ENCODE measurements at regions not wholly inside any gene's neighbourhood (a gene's known extent, or its start where the extent isn't known, plus 50 kb on each side); places are given as distances from the start of the nearest gene placed in this dataset.

DNA sequence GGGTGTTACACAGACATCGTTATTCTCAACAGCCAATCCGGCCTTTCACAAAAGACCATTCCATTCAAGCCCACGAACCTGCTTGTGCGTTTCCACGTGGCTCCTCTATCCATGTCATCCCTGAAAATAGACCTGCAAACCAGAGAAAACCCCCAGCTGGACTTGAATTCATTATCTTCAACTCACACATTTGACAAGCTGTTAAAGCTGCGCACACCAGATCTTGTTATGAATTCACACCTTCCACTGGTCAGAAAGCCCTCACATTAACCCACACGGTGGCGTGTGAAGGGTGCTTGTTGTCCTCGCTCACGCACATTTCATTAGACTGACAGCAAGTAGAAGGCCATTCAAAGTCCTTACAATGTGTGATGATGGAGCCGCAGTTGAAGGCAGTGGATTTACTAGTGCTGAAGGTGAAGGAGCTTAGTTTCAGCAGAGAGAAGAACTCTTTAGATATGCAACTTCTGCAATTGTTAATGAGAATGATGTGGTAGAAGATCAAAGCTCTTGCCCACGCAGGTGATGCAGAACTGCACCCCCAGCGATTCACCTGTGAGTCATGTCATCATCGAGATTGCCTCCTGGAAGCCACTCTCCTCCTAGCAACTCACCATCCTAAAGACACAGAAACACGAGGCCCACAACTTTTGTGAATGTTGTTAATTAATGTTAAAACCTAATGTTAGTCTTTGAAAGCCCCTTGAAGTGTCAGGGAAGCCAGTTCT lies 224.8 kb upstream of the SOX11 start:
- no peak overlapping the region for H3K4me3 ChIP-seq (ENCODE audit: low read depth, low read length)
- TF ChIP-seq, protein P1, sequence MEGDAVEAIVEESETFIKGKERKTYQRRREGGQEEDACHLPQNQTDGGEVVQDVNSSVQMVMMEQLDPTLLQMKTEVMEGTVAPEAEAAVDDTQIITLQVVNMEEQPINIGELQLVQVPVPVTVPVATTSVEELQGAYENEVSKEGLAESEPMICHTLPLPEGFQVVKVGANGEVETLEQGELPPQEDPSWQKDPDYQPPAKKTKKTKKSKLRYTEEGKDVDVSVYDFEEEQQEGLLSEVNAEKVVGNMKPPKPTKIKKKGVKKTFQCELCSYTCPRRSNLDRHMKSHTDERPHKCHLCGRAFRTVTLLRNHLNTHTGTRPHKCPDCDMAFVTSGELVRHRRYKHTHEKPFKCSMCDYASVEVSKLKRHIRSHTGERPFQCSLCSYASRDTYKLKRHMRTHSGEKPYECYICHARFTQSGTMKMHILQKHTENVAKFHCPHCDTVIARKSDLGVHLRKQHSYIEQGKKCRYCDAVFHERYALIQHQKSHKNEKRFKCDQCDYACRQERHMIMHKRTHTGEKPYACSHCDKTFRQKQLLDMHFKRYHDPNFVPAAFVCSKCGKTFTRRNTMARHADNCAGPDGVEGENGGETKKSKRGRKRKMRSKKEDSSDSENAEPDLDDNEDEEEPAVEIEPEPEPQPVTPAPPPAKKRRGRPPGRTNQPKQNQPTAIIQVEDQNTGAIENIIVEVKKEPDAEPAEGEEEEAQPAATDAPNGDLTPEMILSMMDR (conservative IDR thresholded peaks at IDR 0.05; ENCODE audit: low read depth, low read length) = no peak
- no peak for DNase-seq (ENCODE audit: low read depth)

DNA sequence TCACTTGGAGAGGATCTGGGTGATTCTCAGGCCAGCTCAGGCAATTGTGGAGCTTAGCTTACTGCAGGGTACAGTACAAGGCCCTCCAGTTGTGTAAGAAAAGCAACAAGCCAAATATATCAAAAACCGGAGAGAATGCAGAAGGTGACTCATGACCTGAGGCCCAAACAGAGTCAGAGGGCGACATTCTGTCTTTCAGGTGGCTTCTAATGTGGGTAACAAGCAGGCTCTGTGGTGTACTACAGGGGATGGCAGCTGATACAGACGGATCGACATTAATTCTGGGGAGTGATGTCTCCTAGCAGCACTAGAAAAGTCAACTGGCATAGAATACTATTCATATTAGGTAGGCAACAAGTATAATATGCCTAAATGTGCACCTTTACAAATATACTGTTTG lies 219.5 kb upstream of the SOX11 start:
- TF ChIP-seq, protein P1 (conservative IDR thresholded peaks at IDR 0.05; ENCODE audit: low read depth, low read length) = no peak
- DNase-seq (ENCODE audit: low read depth) = no peak
- no peak overlapping the region for H3K4me3 ChIP-seq (ENCODE audit: low read depth, low read length)

DNA sequence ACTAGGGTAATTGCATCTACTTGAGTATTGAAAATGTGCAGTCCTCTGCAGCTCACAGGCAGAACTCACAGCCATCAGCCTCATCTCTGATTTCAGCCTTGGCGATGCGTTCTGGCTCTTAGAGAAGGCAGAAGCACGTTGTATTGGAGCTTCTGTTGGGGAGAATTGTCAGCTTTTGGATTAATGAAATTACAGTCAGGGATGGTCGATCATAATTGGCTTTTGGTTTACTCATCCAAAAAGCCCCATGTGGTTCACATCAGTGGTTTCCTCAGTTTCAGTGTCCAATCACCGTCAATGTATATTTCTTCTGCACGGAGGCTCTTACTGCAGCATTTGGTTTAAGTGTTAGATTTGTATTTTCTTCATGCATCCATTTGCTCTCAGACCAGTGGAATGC lies 218.5 kb upstream of the SOX11 start:
- TF ChIP-seq, protein P1 (conservative IDR thresholded peaks at IDR 0.05; ENCODE audit: low read depth, low read length) = no peak
- no peak for DNase-seq (ENCODE audit: low read depth)
- no peak overlapping the region for H3K4me3 ChIP-seq (ENCODE audit: low read depth, low read length)

DNA sequence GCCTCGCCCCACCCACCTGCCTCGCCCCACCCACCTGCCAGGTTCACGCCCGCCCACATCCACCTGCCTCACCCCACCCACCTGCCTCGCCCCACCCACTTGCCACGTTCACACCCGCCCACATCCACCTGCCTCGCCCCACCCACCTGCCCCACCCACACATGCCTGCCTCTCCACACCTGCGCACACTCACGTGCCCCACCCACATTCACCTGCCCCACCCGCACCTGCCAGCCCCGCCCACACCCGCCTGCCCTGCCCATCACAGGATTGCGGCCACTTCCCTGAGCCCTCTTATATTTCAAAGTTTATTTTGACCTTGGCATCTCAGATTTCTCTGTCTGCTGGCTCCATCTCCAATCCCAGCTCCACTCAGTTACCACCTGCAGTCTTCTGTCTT lies 217.5 kb upstream of the SOX11 start:
- H3K4me3 ChIP-seq (ENCODE audit: low read depth, low read length) = no peak overlapping the region
- TF ChIP-seq, protein P1 (conservative IDR thresholded peaks at IDR 0.05; ENCODE audit: low read depth, low read length) = no peak
- DNase-seq (ENCODE audit: low read depth) = no peak

DNA sequence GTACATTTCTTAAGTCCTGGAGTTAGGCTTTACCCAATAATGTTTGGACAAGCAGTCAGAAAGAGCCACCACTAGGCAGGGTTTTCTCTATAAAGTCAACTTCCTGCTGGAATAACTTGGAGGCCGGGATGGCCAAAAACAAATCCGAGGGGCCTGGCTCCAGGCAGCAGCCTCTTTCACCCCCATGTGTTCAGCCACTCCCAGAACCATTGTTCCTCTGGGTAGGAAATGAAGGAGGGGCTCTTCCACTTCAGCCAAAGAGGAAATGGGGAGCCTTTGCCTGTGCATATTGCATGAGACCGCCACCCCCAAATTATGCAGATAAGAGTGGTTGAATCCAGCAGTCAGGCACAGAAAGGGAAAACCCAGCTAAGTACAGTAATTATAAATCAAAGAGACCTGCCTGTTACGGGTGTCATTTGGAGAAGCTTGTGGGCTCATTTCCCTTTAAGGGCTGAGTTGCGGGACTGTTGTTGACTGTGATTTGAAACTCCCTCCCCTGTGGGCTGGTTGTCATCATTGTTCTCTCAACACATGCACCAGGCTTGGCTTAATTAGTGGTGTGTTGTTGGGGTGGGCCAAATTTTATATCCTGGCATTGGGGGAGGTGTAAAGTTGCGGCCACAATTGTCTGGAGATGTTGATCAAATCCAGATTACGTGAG lies 212.8 kb upstream of the SOX11 start:
- TF ChIP-seq, protein P1 (conservative IDR thresholded peaks at IDR 0.05; ENCODE audit: low read depth, low read length) = no peak
- H3K4me3 ChIP-seq (ENCODE audit: low read depth, low read length) = no peak overlapping the region
- DNase-seq (ENCODE audit: low read depth) = no peak

DNA sequence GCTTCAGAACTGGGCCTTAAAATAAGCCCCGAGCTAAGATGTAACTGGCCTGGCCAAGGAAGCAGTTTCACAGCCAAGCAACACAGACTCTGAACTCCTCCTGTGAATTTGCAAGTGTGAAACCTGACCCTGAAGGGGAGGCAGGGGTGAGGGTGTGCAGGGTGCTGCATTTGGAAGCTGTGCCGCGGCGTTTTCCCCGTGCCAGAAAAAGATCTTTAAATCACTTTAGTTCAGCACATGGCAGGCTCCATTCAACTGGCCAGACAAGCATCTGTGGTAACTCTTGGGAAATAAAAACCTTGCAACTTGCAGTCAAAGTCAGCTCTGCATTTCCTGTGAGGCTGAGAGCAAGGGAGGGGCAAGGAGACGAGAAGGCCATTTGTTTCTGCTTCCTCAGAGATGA lies 209.3 kb upstream of the SOX11 start:
- no peak overlapping the region for H3K4me3 ChIP-seq (ENCODE audit: low read depth, low read length)
- no peak for DNase-seq (ENCODE audit: low read depth)
- TF ChIP-seq, protein P1 (conservative IDR thresholded peaks at IDR 0.05; ENCODE audit: low read depth, low read length) = no peak

DNA sequence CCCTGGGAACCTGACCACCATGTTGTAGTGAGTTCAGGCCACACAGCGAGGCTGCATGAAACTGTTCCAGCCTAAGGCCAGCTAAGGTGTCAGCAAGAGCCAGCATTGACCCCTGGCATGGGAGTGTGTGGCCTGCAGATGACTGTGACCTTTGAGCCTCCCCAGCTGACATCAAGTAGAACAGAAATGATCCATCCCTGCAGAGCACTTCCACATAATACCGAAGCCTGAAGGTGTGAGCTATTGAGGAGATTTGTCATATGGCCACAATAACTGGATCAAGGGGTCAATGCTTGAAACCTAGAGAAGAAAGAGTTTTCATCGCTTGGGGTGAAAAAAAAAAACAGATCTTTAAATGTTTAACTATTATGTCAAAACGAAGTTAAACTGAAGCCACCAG lies 207.3 kb upstream of the SOX11 start:
- no peak overlapping the region for H3K4me3 ChIP-seq (ENCODE audit: low read depth, low read length)
- no peak for DNase-seq (ENCODE audit: low read depth)
- TF ChIP-seq, protein P1 (conservative IDR thresholded peaks at IDR 0.05; ENCODE audit: low read depth, low read length) = no peak
